GM08714 (cell line): ENCODE measurements at regions not wholly inside any gene's neighbourhood (a gene's known extent, or its start where the extent isn't known, plus 50 kb on each side); places are given as distances from the start of the nearest gene placed in this dataset.
A peak's percentile ranks its signal among the peaks of the same experiment; 100 is the strongest.
"Not testable (repeated sequence)": the region's sequence is repeated elsewhere in the genome, so short reads cannot be mapped to it uniquely, and the experiment has no call there.

Experiments used
- H3K4me3 ChIP-seq: fragments of 200-500 bp; sonication (Bioruptor generic); 2 replicates; pipeline ENCODE4 v1.5.1; 2014; ENCODE audit warnings: mild to moderate bottlenecking, low read length, inconsistent platforms
- ZNF274 ChIP-seq: IDR thresholded peaks from 2 replicates; pipeline ENCODE4 v1.6.1; 2012; ENCODE audit warnings: mild to moderate bottlenecking, low read depth, low read length

GRCh38 chr12:9325471-9325870 lies 117.3 kb upstream of the PZP start:
- no peak overlapping the region for H3K4me3 ChIP-seq
- no peak for TF ChIP-seq ZNF274

GRCh38 chr12:9324782-9325181 lies 116.6 kb upstream of the PZP start:
- no peak for TF ChIP-seq ZNF274

GRCh38 chr12:9323144-9323681 lies 115.0 kb upstream of the PZP start:
- no peak for TF ChIP-seq ZNF274
- H3K4me3 ChIP-seq = no peak overlapping the region

More at GRCh38 chr12:9324782-9325181, 116.6 kb upstream of the PZP start:
- no peak overlapping the region for H3K4me3 ChIP-seq

- no peak overlapping the region for H3K4me3 ChIP-seq
- no peak for TF ChIP-seq ZNF274
Observed at GRCh38 chr12:9319842-9320173, 111.6 kb upstream of the PZP start.

- no peak for TF ChIP-seq ZNF274
- H3K4me3 ChIP-seq = no peak overlapping the region
Observed at GRCh38 chr12:9319044-9319841, 111.0 kb upstream of the PZP start.

GRCh38 chr12:9313479-9313878 lies 105.3 kb upstream of the PZP start:
- H3K4me3 ChIP-seq = not testable (repeated sequence)

- H3K4me3 ChIP-seq = not testable (repeated sequence)
Observed at GRCh38 chr12:9312406-9313392, 104.5 kb upstream of the PZP start.

- H3K4me3 ChIP-seq = not testable (repeated sequence)
Observed at GRCh38 chr12:9311454-9311853, 103.3 kb upstream of the PZP start.

- not testable (repeated sequence) for H3K4me3 ChIP-seq
Observed at GRCh38 chr12:9310645-9311044, 102.5 kb upstream of the PZP start.

GRCh38 chr12:9309749-9310148 lies 101.6 kb upstream of the PZP start:
- H3K4me3 ChIP-seq = not testable (repeated sequence)

GRCh38 chr12:9308745-9309144 lies 100.5 kb upstream of the PZP start:
- H3K4me3 ChIP-seq = not testable (repeated sequence)

GRCh38 chr12:9308163-9308562 lies 100.0 kb upstream of the PZP start:
- not testable (repeated sequence) for H3K4me3 ChIP-seq

- H3K4me3 ChIP-seq = not testable (repeated sequence)
Observed at GRCh38 chr12:9307255-9307654, 99.1 kb upstream of the PZP start.

GRCh38 chr12:9306004-9306403 lies 97.8 kb upstream of the PZP start:
- not testable (repeated sequence) for H3K4me3 ChIP-seq

- not testable (repeated sequence) for H3K4me3 ChIP-seq
Observed at GRCh38 chr12:9304540-9304939, 96.3 kb upstream of the PZP start.

GRCh38 chr12:9295872-9296271 lies 87.7 kb upstream of the PZP start:
- H3K4me3 ChIP-seq = not testable (repeated sequence)

- H3K4me3 ChIP-seq = not testable (repeated sequence)
Observed at GRCh38 chr12:9294072-9294620, 86.0 kb upstream of the PZP start.

- H3K4me3 ChIP-seq = not testable (repeated sequence)
Observed at GRCh38 chr12:9293391-9293790, 85.2 kb upstream of the PZP start.

GRCh38 chr12:9289984-9290383 lies 81.8 kb upstream of the PZP start:
- H3K4me3 ChIP-seq = not testable (repeated sequence)

- H3K4me3 ChIP-seq = peak overlapping the region; percentile 60; the same call in 1 of the 2 replicates
Observed at GRCh38 chr12:9284724-9285123, 76.5 kb upstream of the PZP start.

- H3K4me3 ChIP-seq = peak overlapping the region; percentile 60; the same call in 1 of the 2 replicates
Observed at GRCh38 chr12:9284197-9284596, 76.0 kb upstream of the PZP start.
